Trophoblast cell (in vitro differentiated cells and primary cell): ENCODE measurements at regions not wholly inside any gene's neighbourhood (a gene's known extent, or its start where the extent isn't known, plus 50 kb on each side); places are given as distances from the start of the nearest gene placed in this dataset.

Experiments used
- DNase-seq, 2 donors: peaks; one replicate each; pipeline ENCODE4 v3.0.0-alpha.2; 2016
- H2AFZ ChIP-seq: 2 replicates; pipeline ENCODE4 v1.6.1; 2013; ENCODE audit warnings: low read length, moderate library complexity, mild to moderate bottlenecking; ENCODE audit not compliant: insufficient read depth, poor library complexity
- H2AK5ac ChIP-seq: 2 replicates; pipeline ENCODE4 v1.6.1; 2013; ENCODE audit warnings: mild to moderate bottlenecking, low read length
- H2BK120ac ChIP-seq: 2 replicates; pipeline ENCODE4 v1.6.1; 2013; ENCODE audit warnings: low read length, mild to moderate bottlenecking, moderate library complexity; ENCODE audit not compliant: insufficient read depth, poor library complexity
- H2BK12ac ChIP-seq: 2 replicates; pipeline ENCODE4 v1.6.1; 2013; ENCODE audit warnings: mild to moderate bottlenecking, low read length, moderate library complexity
- H2BK5ac ChIP-seq: 2 replicates; pipeline ENCODE4 v1.6.1; 2013; ENCODE audit warnings: low read length, low read depth, moderate library complexity, mild to moderate bottlenecking; ENCODE audit not compliant: poor library complexity
- H3K14ac ChIP-seq: 2 replicates; pipeline ENCODE4 v1.6.1; 2013; ENCODE audit warnings: mild to moderate bottlenecking, low read length
- H3K18ac ChIP-seq: 2 replicates; pipeline ENCODE4 v1.6.1; 2013; ENCODE audit warnings: mild to moderate bottlenecking, low read length
- H3K23ac ChIP-seq: 2 replicates; pipeline ENCODE4 v1.6.1; 2013; ENCODE audit warnings: low read length
- H3K27ac ChIP-seq: 2 replicates; pipeline ENCODE4 v1.5.1; 2013; ENCODE audit warnings: low read depth, mild to moderate bottlenecking, inconsistent platforms, low read length, moderate library complexity
- H3K27me3 ChIP-seq: 2 replicates; pipeline ENCODE4 v1.6.1; 2013; ENCODE audit warnings: inconsistent platforms, mild to moderate bottlenecking, low read length, moderate library complexity; ENCODE audit not compliant: insufficient read depth
- H3K36me3 ChIP-seq, 2 experiments: 1 replicate in 1 of 2; 2 replicates in 1 of 2; pipeline ENCODE4 v1.6.1; 2013; ENCODE audit warnings: low read length in 2 of 2, mild to moderate bottlenecking in 2 of 2, moderate library complexity in 1 of 2; ENCODE audit not compliant: insufficient read depth in 2 of 2, control insufficient read depth in 1 of 2
- H3K4ac ChIP-seq: 2 replicates; pipeline ENCODE4 v1.6.1; 2013; ENCODE audit warnings: low read depth, mild to moderate bottlenecking, low read length, moderate library complexity
- H3K4me1 ChIP-seq, 2 experiments: 1 replicate in 1 of 2; 2 replicates in 1 of 2; pipeline ENCODE4 v1.6.1; 2013; ENCODE audit warnings: low read length in 2 of 2, mild to moderate bottlenecking in 2 of 2, moderate library complexity in 1 of 2; ENCODE audit not compliant: insufficient read depth in 2 of 2, control insufficient read depth in 1 of 2
- H3K4me2 ChIP-seq: 2 replicates; pipeline ENCODE4 v1.6.1; 2013; ENCODE audit warnings: inconsistent platforms, mild to moderate bottlenecking, low read length, moderate library complexity
- H3K4me3 ChIP-seq: 2 replicates; pipeline ENCODE4 v1.5.1; 2013; ENCODE audit warnings: mild to moderate bottlenecking, low read depth, low read length, inconsistent platforms
- H3K79me1 ChIP-seq: one replicate; pipeline ENCODE4 v1.6.1; 2013; ENCODE audit warnings: low read length
- H3K79me2 ChIP-seq: 2 replicates; pipeline ENCODE4 v1.6.1; 2013; ENCODE audit warnings: low read length, mild to moderate bottlenecking; ENCODE audit not compliant: control insufficient read depth, insufficient read depth, poor library complexity
- H3K9ac ChIP-seq: 2 replicates; pipeline ENCODE4 v1.6.1; 2013; ENCODE audit warnings: mild to moderate bottlenecking, low read length
- H3K9me3 ChIP-seq: 2 replicates; pipeline ENCODE4 v1.6.1; 2013; ENCODE audit warnings: low read depth, mild to moderate bottlenecking, control low read depth, inconsistent platforms, low read length; ENCODE audit not compliant: insufficient read depth
- H4K12ac ChIP-seq: 2 replicates; pipeline ENCODE4 v1.6.1; 2013; ENCODE audit warnings: low read depth, mild to moderate bottlenecking, low read length, moderate library complexity
- H4K8ac ChIP-seq: 2 replicates; pipeline ENCODE4 v1.6.1; 2013; ENCODE audit warnings: low read depth, mild to moderate bottlenecking, low read length, moderate library complexity
- H4K91ac ChIP-seq: one replicate; pipeline ENCODE4 v1.6.1; 2013; ENCODE audit warnings: low read depth, mild to moderate bottlenecking, low read length, moderate library complexity
- WGBS: extraction: QIAGEN DNeasy Blood & Tissue Kit; methylation state at CpG from one replicate; pipeline ENCODE4 v1.1.7; 2013; ENCODE audit warnings: missing lambda C conversion rate; ENCODE audit not compliant: insufficient read length, insufficient coverage; ENCODE audit errors: extremely low coverage; 5-methylcytosine and 5-hydroxymethylcytosine counted together

DNA sequence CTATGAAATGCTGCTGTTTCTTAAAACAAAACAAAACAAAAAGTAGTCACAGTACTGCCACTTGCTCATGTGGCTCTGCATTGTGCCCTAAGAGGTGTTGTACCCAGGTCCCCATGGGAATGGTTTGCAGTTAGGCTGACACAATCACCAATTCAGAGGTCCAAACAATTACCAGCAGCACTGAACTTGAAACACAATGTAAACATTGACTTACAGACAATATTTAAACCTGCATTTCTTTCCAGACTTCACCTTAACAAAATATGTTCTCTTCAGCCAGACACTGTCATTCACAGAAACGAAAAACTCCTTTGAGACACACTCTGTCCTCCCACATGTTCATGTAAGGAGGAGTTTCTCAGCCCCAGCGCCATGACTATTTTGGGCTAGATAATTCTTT, 206.8 kb upstream of the ARG1 start:
- H3K4me2 ChIP-seq = no peak overlapping the region
- WGBS = no CpG with 5 or more reads among the region's 2 CpGs
- H3K4me3 ChIP-seq = no peak overlapping the region
- H4K91ac ChIP-seq = no peak overlapping the region
- H3K79me1 ChIP-seq = no peaks in the 10 kb centered on the region
- H3K14ac ChIP-seq = no peak overlapping the region
- no peaks in the 10 kb centered on the region for H3K9me3 ChIP-seq
- H2BK5ac ChIP-seq = no peak overlapping the region
- no peaks in the 10 kb centered on the region for H3K27me3 ChIP-seq
- DNase-seq = no peak
- H3K27ac ChIP-seq = no peak overlapping the region
- no peak overlapping the region for H4K8ac ChIP-seq
- H3K79me2 ChIP-seq = no peaks in the 10 kb centered on the region
- no peak overlapping the region for H2AFZ ChIP-seq
- no peaks in the 10 kb centered on the region for H3K36me3 ChIP-seq
- H3K4ac ChIP-seq = no peak overlapping the region
- H3K23ac ChIP-seq = no peak overlapping the region
- no peak overlapping the region for H2AK5ac ChIP-seq
- H2BK12ac ChIP-seq = no peak overlapping the region
- no peak overlapping the region for H3K9ac ChIP-seq
- H2BK120ac ChIP-seq = no peak overlapping the region
- no peak overlapping the region for H4K12ac ChIP-seq
- H3K4me1 ChIP-seq = no peaks in the 10 kb centered on the region
- H3K18ac ChIP-seq = no peak overlapping the region

GRCh38 chr6:131367206-131367873, 205.7 kb upstream of the ARG1 start:
- Histone ChIP-seq H2BK120ac (no peak overlapping the region), H3K79me2 (no peaks in the 10 kb centered on the region), H4K12ac (no peak overlapping the region), H3K9ac (no peak overlapping the region), H2AFZ (no peak overlapping the region), H3K4ac (no peak overlapping the region), H2AK5ac (no peak overlapping the region), H3K9me3 (no peaks in the 10 kb centered on the region), H3K4me3 (no peak overlapping the region), H3K18ac (no peak overlapping the region), H4K91ac (no peak overlapping the region), H3K79me1 (no peaks in the 10 kb centered on the region), H3K4me1 (no peaks in the 10 kb centered on the region), H3K4me2 (no peak overlapping the region), H3K14ac (no peak overlapping the region), H3K27me3 (no peaks in the 10 kb centered on the region), H4K8ac (no peak overlapping the region), H2BK12ac (no peak overlapping the region), H2BK5ac (no peak overlapping the region), H3K36me3 (no peaks in the 10 kb centered on the region), H3K27ac (no peak overlapping the region), H3K23ac (no peak overlapping the region)
- WGBS = no CpG with 5 or more reads among the region's 10 CpGs
- DNase-seq = no peak

DNA sequence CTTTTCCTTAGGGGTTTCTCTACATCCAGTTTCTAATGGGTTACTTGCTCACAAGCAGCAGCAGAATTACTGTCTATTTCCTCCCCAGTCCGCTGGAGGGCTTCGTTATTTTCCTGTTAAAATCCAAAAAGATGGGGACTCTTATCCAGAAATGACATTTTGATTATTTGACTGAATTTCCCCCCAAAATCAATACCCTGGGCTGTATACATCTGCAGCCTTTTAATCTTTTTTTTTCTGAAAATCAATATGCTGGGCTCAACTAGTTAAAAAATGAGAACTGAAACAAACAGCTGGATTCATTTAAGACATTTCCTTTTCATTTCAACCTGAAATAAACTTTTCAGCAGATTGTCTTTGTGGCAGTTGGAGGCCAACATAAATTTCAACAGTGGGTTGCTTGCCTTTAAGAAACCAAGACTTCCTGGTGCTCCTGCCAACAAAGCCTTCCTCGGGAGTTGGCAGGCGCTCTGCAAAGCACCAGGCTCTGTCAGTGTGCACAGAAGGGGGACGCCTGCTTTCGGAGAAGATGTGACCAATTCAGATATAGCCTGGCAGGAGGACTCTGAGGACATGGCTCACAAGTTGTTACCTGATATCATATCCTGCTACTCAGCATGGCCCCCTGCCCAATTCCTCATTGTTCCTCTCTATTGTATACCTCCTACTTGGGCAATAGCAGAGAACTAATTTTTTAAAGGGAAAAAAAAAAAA, 204.7 kb upstream of the ARG1 start:
- Histone ChIP-seq H3K36me3 (no peaks in the 10 kb centered on the region), H3K9ac (no peak overlapping the region), H3K79me2 (no peaks in the 10 kb centered on the region), H4K8ac (no peak overlapping the region), H3K4me2 (no peak overlapping the region), H2AK5ac (no peak overlapping the region), H2BK12ac (no peak overlapping the region), H2AFZ (no peak overlapping the region), H3K14ac (no peak overlapping the region), H3K27ac (no peak overlapping the region), H3K4ac (no peak overlapping the region), H3K27me3 (no peaks in the 10 kb centered on the region), H2BK120ac (no peak overlapping the region), H3K79me1 (no peaks in the 10 kb centered on the region), H3K9me3 (no peaks in the 10 kb centered on the region), H4K12ac (no peak overlapping the region), H3K4me1 (peaks cover under 1% of the 10 kb centered on the region in 2 experiments), H3K18ac (no peak overlapping the region), H3K4me3 (no peak overlapping the region), H3K23ac (no peak overlapping the region), H4K91ac (no peak overlapping the region), H2BK5ac (no peak overlapping the region)
- DNase-seq = no peak
- no CpG with 5 or more reads among the region's 6 CpGs for WGBS

DNA sequence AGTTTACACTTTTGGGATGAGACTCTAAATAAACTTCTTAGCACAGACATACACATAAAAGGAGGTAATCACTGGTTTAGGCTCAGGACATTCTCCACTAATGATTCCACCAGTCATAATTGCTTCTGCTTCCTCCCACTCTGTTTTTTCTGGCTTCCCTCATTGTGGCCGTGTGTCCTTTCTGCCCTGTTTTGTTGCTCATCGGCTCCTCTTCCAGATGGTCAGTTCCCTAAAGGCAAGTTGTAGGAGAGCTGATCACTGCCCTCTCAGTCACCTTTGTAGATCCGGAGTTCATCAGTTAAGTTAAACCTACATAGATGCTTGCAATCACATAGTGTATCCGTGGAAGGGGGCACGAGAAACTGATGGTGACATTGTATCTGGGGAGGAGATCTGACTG, 200.5 kb upstream of the ARG1 start:
- Histone ChIP-seq H3K79me2 (no peaks in the 10 kb centered on the region), H3K79me1 (no peaks in the 10 kb centered on the region), H3K4me3 (no peak overlapping the region), H3K27ac (no peak overlapping the region), H3K23ac (no peak overlapping the region), H2AFZ (no peak overlapping the region), H3K18ac (no peak overlapping the region), H2BK12ac (no peak overlapping the region), H3K4me2 (no peak overlapping the region), H3K9me3 (no peaks in the 10 kb centered on the region), H3K9ac (no peak overlapping the region), H3K36me3 (no peaks in the 10 kb centered on the region), H2AK5ac (no peak overlapping the region), H4K8ac (no peak overlapping the region), H2BK5ac (no peak overlapping the region), H4K91ac (no peak overlapping the region), H3K4me1 (peaks cover 3 to 4% of the 10 kb centered on the region in 2 experiments), H2BK120ac (no peak overlapping the region), H3K27me3 (no peaks in the 10 kb centered on the region), H4K12ac (no peak overlapping the region), H3K14ac (no peak overlapping the region), H3K4ac (no peak overlapping the region)
- no peak for DNase-seq
- no CpG with 5 or more reads among the region's 5 CpGs for WGBS
